ENCODE measurements at regions not wholly inside any gene's neighbourhood (a gene's known extent, or its start where the extent isn't known, plus 50 kb on each side); places are given as distances from the start of the nearest gene placed in this dataset.

GRCh38 chr9:79984429-79985067 lies 412.8 kb downstream of the TLE4 start:
- TF ChIP-seq CTCF (IDR thresholded peaks at IDR 0.05) (no peak), POLR2AphosphoS5 (IDR thresholded peaks at IDR 0.05) (peak in 1 of 2 donors; percentile 31)

Data from upper lobe of left lung (tissue), 4 donors.